GM21447 (cell line): ENCODE measurements at regions not wholly inside any gene's neighbourhood (a gene's known extent, or its start where the extent isn't known, plus 50 kb on each side); places are given as distances from the start of the nearest gene placed in this dataset.
"Not testable (repeated sequence)": the region's sequence is repeated elsewhere in the genome, so short reads cannot be mapped to it uniquely, and the experiment has no call there.

ENCODE experiments used
- ATAC-seq: cut with Tn5 transposase; IDR thresholded peaks from one replicate; pipeline ENCODE4 v1.9.1; 2021; ENCODE audit not compliant: unreplicated experiment

DNA sequence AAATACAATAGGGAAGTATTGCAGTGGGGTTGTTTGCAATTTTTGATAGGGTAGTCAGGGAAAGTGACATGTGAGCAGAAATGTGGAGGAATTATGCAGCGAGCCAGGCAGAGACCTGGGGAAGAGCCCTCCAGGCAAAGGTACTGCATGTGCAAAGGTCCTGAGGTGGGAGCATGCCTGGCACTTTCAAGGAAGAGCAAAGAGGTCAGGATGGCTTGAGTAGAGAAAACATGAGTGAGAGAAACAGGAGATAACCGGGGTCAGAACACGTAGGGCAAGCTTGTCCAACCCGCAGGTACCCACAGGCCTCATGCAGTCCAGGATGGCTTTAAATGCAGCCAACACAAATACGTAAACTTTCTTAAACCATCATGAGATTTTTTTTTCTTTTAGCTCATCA, 71.0 kb downstream of the COQ2 start:
- ATAC-seq, result no peak

DNA sequence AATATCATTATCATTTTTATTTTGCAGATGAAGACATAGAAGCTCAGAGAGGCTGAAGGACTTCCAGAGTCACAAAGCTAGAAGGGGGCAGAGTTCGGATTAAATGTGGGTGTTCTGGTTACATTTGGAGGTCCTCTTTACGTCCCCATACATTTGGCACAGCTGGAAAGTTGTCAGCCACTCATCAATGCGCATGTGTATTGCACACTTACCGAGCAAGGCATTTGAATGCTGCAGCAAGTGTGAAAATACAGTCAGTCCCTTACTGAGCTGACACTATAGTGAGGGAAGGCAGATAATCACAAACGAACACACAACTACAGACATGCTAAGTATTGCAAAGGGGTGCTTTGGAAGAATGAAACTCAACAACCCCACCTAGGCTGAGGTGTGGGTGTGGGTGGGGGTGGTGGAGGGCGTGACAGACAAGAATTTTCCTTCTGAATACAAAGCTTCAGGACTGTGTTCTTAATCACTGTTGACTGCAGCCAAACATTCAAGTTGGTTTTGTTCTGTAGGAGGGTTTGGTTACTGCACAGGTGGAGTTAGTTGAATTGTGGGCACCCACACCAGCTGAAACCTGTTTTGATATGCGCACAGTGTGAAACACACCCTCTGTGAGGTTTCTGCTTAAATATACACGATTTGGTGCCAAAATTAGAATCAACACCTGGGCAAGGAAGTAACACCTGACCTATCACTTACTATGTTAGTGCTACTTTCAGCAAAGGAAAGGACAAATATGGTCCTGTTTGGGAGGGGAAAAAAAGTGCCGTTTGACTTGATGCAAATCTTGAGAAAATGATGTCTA, 72.4 kb downstream of the COQ2 start:
- peak; percentile 85 for ATAC-seq

DNA sequence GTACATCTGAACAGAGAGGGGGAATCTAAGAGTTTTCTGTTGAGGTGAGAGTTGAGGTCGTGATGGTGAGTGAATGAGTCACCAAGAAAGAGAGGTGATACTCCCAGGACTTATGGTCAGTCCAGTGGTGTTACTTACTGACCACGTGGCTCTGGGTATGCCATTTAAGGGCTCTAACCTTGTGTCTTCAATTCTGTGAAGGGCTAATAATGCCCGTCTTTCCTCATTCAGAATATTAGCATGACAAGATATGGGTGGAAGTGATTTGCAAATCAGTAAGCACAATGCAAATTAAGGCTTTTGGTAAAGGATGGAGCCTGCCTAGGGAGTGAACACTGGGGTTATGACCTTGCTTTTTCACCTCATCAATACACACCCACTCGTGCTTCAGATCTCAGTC, 75.2 kb downstream of the COQ2 start:
- ATAC-seq, result no peak

DNA sequence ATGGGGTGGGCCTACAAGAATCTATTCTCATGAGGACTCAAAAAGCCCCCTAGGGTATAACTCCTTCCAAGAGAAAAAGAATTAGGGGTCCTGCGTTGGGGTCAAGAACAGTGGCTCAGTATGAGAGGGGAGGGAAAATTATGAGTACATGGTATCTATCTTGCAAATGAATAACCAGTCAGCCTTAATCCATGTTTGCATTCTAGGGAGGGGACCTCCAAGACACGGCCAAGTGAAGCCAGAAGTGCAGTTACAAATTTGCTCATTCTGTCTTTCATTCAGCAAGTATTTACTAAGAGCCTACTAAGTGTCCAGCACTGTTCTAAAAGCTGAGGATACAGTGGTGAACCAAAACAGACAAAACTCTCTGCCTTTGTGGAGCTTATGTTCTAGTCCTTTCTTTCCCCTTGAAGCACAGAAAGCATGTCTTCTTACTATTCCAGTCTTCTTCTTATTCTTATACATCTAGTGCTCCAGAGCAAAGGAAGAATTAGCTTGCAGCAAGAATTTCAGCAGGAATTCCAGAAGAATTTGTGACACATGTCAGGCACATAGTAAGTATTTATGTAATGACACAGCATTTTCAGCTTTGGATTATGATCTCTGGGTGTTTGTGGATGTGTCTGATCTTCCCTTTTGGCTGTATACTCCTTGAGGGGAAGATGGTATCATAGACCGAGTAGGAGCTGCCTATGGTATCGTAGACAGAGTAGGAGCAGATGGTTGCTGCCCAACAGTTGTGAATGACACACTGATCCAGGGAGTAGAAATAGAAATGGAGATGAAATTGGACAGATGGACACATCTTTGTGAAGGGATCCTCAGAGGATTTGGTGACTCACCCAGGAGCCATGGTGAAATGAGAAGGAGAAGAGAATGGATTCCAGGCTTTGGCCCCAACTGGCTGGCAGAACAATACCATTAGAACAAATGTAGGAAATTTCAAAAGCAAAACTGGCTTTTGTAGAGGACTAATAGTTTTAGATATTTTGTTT, 75.9 kb downstream of the COQ2 start:
- ATAC-seq, result no peak

DNA sequence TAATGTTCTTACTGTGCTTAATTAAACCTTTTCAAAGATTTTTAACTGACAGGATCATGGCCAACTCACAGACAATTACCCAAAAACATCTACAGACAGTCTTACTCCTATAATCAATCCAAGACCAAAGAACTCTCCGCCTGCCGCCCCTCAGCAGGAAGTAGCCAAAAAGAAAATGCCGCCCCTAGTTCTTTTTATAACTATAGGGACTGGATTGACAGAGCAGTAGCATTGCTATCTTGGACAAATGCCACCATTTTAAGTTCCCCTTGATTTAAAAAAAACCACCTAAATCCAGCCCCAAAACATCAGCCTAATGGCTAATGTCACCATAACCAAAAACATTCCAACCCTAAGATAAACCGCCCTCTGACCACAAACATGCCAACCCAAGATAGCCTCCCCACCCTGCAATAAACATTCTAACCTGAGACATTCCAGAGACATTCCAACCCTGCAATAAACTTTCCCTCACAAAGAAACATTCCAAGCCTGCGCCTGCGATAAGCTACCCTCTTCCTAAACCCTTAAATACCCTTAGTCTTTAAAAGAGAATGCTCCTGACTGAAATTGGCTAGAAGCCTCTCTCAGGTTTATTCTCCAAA, 77.0 kb downstream of the COQ2 start:
- ATAC-seq, result no peak

DNA sequence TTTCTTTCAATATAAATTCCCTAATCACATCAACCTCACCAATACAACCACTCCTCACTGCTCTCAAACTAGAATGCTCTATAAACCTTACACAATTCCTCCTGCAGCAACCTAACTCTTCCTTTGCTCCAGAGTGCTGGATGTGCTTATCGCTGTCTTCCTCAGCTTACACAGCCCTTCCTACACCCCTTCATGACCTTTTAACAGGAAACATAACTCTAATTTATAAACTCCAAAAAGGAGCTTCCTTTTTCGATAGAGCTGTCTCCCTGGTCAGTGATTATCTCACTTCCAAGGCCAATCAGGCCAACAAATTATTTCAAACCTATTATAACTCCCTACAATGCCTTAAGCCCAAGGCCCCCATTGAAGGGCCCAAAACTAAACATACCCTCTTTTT, 78.8 kb downstream of the COQ2 start:
- ATAC-seq, result no peak

DNA sequence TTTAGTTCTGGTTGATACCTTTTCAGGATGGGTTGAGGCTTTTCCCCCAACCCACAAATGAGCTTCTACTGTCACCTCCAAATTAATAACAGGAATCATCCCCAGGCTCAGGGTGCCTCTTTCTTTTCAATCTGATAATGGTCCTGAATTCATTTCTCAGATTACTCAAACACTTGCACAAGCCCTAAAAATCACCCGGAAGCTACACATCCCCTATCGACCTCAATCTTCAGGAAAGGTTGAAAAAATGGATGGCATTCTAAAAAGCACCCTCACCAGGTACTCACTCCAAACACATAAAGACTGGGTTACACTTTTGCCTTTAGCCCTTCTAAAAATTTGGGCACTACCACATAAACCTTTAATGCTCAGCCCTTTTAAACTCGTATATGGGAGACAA, 79.9 kb downstream of the COQ2 start:
- ATAC-seq, result no peak

DNA sequence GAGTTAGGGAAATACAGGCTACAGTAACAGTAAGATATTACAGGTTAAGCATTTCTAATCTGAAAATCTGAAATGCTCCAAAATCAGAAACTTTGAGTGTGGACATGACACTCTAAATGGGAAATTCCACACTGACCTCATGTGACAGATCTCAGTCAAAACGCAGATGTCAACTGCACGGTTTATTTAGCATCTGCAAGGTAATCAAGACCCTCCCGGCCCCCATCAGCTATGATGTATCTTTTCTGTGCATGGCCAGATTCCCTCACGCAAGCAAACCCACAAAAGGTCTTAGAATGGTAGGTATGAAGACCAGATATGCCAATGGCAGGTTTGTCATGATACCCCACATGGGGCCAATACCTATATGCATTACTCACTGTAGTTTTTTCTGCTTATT, 82.8 kb downstream of the COQ2 start:
- ATAC-seq, result no peak

DNA sequence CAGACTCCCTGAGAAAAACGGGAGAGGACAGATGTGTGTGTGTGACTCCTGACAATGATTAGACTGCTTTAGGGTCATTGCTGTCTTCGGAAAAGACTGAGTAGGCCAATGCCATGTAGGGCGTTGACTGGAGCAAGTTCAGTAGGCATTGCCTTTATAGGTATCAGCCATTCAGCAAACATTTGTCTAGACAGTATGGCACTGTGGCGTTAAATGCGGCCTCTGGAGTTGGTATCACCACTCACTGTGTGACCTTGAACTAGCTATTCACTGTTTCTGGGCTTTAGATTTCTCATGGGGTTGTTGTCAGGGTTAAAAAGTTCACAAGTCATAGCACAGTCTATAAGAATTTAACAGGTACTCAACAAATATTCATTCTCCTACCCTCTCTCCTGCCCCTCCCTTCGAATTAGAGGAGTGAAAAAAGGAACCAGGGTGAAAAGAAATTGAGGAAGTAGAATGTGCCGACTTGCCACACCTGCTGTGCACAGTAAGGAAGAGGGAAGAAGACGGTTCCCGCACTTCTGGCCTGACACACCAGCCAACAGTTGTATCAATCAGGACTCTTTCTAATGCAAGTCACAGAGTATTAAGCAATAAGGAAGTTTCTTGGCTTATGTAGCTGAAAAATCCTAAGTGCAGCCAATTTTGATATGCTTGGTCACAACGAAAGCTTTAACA, 83.2 kb upstream of the PLAC8 start:
- no peak for ATAC-seq

DNA sequence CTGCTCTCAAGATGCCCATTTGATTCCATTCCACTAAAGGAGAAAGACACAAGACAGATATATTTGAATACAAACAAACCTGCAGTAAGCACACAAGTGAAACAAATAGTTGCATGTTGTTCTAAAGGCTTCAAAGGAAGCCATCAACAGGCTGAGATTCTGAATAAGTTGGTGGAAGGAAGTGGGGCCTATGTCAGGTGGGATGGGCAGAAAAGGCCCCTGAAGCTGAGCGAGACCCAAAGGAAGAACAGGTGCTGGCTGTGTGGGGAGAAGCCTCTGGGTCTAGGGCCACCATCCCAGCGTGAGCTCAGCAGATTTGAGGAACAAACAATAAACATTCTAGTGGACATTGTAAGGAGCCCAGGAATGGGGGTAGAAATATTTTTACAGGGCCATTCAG, 82.4 kb upstream of the PLAC8 start:
- ATAC-seq, result no peak

DNA sequence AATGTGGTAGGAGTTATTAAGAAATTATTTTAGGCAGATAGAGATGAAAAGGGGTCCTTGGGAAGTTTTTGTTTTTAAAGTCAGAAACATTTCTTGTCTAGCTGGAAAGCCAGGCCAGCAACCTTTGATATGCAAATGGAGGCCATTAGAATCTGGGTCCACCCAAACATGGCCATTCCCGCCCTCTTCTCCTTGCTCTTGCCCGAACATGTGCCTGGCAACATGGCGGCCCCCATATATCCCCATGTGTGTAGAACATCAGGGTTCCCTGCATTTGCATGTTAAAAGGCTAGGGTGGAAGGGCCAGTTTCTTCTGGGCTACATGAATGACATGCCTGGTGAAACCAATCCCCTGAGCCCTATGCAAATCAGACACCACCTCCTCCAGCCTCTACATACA, 80.7 kb upstream of the PLAC8 start:
- ATAC-seq, result no peak

DNA sequence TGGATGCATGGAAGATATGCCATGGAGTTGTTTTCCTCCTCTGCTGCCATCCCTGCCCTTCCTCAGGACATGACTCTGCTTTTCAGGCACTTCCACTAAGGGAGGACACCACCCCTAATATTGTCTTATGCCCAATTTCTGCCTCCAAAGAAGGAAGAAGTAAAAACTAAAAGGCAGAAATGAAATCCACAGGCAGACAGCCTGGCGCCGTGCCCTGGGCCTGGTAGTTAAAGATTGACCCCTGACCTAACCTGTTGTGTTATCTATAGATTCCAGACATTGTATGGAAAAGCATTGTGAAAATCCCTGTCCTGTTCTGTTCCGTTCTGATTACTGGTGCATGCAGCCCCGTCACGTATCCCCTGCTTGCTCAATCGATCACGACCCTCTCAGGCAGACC, 80.1 kb upstream of the PLAC8 start:
- ATAC-seq, result not testable (repeated sequence)

DNA sequence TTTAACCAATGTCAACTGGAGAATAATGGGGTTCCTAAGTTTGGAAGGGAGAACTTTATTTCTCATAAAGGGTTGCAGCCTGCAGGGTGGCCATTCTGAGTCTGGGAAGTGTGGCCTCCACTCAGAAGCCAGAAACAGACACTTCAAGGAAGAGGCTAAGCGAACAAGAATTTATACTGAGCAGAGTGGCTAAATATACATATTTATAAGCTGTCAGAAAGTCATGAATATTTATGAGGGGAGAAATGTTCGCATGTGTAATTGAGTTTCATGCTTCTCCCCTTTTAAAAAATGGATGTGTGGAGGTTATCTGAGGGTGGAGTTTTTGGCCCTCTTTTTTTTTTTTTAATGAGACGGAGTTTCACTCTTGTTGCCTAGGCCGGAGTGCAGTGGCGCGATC, 78.1 kb upstream of the PLAC8 start:
- no peak for ATAC-seq

DNA sequence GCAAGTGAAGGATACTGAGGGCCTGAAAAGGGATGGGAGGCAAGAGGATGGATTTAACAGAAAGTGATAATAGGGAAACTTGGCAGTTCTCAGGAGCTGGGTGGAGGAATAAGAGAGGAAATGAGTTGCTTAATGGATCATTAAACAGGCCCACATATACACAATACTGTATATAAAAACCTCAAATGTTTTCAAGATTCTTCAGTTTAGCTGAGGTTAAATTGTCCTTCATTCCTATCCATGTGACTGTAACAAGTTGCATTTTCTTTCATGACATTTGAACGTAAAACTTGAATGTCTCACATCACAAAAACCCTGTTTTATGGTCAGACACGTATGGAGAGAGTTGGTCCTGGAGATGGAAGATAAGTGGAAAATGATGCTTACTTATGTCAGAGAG, 76.5 kb upstream of the PLAC8 start:
- no peak for ATAC-seq

DNA sequence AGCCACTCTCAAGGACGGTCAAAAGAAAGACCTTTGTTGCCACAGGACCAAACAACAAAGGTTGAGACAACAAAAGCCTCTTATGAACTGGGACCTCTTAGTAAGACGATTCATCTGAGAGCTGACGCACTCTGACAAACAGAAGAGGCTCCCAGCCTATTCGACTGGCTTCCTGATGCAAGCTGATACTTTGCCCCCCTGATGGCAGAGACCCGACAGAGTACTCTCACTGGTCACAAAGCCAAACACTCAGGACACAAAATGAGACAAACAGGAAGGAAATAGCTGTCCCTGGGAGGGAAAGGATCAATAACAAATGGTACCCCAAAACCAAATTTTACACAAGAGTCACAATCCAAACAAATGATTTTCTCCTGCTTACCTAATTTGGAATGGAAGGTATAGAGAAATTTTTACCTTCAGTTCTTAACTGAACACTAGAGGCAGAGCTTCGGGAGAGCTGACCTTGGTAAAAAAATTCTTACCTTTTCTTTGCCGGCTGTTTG, 75.2 kb upstream of the PLAC8 start:
- ATAC-seq, result no peak

DNA sequence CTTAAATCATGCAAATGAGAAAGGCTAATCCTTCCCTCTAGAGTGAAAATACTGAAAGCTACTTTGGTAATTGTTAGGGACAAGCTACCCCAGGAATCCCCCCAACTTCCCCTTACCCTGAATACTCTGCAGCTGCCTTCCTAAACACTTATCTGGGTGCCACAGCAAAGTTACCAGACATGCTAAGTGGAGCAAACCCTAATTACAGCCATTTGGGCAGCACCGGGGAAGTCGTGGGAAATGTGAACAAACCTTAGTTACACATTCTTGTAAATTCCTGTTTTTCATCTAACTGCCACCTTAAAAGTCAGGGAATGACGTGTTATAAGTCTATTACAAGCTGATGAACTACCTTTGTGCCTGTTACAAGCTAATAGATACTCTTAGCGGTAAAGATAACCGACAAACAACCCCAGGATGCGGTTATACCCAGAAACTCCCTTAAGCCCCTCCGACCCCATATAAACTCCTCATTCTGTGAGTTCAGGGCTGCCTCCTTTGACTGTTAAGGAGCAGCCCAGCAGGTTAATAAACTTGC, 66.0 kb upstream of the PLAC8 start:
- ATAC-seq, result peak; percentile 60

DNA sequence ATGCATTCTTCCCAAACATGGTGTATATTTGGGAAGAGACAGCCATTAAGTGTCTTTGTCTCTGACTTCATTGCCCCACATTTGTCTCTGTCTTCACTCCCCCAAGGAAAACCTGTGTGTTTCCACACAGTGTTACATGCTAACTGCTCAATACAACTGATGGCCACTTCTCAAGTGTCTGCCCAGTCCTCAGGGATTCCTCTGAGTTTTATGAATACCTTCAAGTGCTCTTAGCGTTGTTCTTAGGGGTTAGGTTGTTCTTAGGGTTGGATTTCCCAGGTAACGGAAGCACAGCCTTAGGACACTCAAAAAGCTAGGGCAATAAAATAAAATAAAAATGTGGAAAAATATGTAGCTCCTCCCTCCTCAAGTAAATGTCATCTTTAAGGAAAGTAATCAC, 64.7 kb upstream of the PLAC8 start:
- ATAC-seq, result no peak

DNA sequence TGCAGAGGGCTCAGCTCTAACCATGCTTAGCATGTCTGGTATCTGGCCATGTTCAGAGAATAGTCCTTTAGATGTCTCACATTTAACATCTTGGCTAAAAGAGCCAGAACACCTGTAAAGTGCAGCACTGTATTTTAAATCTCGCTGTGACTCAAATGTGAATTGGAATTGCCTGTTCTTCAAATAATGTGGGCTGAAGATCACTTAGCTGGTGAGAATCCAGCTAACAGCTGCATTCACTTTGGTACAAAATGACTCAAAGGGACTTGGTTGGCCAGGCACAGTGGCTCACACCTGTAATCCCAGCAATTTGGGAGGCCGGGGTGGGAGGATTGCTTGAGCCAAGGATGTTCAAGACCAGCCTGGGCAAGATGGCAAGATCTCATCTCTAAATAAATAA, 63.5 kb upstream of the PLAC8 start:
- no peak for ATAC-seq

DNA sequence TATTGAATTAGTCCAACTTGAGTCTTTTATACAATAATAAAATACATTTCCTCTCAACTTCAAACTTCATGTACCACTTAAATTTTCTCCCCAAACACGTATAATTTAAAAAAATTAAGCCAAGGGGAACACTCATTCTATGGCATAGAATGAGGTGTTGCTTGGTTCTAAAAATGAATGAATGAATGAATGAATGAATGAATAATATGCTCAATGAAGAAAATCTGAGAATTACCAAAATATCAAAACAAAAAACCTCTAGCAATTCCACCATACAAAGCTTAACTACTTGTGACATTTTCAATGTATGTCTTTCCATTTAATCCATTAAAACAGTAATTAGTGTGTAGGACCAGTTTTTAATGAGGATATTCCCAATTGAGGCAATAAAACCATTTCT, 62.7 kb upstream of the PLAC8 start:
- no peak for ATAC-seq

DNA sequence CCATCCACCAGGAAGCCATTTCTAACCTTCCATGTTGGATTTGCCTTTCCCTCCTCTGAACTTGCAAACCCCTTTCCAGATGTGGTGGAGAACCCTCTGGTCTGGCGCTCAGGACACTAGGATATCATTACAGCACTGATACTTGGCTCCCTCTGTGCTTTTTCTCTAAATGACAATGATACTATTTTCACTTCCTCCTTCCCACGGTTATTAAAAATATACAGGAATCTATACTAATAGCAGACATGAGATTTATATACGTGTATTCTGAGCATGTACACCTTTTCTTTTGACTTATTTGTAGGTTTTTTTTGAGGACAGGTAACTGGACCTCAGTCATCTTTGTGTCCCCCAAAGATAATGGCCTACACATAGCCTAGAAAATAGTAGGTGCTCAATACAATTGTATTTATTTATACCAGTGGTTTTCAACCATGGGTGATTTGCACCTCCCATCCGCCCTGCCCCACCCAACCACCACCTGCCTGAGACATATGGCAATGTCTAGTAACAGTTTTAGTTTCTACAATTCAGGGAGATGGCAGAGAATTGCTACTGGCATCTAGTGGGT, 60.4 kb upstream of the PLAC8 start:
- ATAC-seq, result peak; percentile 75
